ENCODE measurements at regions not wholly inside any gene's neighbourhood (a gene's known extent, or its start where the extent isn't known, plus 50 kb on each side); places are given as distances from the start of the nearest gene placed in this dataset.

DNA sequence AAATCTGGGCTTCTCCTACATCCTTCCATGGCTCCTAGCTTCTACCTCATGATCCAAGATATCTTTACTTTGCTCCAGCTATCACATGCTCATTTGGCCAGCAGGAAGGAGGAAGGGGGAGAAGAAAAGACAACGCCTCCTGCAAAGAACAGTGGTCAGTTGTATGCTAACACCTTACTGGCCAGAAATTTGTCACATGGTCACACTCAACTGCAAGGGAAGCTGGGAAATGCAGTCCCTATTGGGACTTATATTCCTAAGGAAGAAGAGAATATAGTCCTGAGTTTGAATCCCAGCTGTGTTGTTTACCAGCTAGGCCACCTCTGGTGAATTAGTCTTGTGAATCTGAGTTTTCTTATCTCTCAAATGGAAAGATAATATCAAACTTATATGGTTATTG lies 272.0 kb downstream of the BLID start:
- no peak for DNase-seq

GRCh38 chr11:121842192-121842585 lies 273.8 kb downstream of the BLID start:
- no peak for DNase-seq

GRCh38 chr11:121841487-121842191 lies 274.4 kb downstream of the BLID start:
- DNase-seq: no peak

DNA sequence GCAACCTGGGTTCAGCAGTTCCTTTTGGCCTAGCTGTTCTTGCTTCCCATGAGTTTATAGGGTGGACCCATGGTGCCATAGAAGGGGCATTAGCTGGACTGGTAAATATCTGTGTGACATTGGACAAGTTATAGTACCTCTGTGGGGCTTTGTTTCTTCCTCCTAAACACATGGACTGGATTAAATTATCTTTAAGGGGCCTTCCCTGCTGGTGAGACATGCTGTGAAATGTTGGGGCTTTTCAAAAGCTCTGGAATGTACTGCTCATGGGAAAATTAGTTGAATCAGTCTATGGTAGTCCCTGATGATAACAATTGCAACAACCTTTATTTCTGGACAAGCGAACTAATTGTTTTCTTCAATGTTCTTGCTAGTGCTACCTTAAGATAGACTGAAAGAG lies 276.2 kb downstream of the BLID start:
- DNase-seq: no peak

- no peak for DNase-seq
These were observed 277.4 kb downstream of the BLID start for GRCh38 chr11:121838571-121838970.

- DNase-seq: no peak
These were observed 282.0 kb downstream of the BLID start for GRCh38 chr11:121833970-121834369.

DNA sequence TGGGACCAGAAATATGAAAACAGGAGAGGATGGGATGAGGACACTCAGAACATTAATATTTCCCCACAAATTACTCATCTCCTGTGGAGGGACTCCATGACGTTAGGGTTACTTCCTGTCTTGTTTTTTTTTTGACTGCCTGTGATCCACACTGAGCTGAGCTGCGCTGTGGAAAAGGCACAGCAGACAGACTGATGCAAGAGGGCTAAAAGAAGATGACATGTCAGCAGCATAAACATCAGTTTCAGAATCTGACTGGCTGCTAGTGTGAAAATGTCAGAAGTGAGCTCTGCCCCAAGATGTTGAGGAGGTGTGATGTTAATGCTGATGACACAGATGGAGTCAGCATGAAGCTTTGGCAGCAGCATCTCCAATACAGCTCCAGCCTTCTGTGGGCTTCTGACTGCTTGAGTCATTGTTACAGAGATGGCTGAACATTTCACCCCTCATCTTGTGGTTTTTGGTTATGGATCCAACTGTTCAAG lies 286.8 kb downstream of the BLID start:
- DNase-seq: no peak

- no peak for DNase-seq
These were observed 301.1 kb downstream of the BLID start for GRCh38 chr11:121814962-121815361.

DNA sequence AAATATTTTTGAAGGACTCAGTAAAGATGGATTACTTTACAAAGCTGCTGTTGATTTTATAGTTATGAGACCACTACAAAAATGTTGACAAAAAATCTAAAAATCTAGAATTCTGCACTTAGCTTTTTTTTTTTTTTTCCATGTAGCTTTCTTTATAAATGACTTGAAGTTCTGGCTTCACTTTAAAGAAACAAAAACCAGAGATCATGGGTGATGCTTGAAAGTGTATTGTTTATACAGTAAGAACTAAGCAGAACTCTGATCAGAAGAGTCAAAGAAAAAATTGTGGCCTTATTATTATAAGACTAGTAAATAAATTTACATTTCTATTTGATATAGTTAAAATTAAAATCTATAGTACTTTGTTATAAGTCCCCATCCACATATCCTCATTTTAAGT lies 301.7 kb downstream of the BLID start:
- no peak for DNase-seq

DNA sequence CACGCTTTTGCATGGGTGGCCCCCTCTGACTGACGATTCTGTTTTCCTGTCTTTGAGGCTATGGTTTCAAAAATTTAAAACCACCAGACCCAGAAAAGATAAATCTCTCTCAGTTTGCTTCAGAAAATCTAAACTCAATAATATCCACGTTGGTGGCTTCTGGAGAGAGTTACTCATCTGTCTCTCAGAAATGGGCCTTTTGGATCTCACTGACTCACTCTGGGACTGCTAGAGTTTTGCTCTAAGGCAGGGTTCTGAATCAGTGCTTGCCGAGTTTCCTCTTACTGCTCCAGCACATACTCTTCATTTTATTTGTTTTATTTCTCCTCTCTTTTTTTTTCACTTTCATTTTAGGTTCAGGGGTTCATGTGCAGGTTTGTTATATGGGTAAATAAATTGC lies 305.7 kb downstream of the BLID start:
- no peak for DNase-seq

GRCh38 chr11:121808096-121808495 lies 307.9 kb downstream of the BLID start:
- DNase-seq: no peak

DNA sequence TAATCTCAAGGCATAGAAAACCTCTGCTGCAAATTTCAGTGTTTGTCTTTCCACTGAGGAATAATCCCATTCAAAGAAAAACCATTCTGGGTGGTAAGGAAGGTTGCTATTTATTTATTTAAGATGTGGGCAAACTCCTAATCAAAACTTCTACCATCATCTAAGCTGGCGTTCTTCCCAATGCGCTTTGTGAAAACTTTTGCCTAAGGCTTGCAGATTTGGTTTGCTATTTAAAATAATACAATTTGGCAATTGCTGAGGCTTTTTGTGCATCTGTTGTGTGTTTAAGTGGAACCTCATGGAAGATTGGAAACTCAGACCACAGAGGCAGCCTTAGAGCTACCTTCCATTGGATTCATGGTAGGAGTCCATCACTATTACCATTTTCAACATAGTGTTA lies 309.0 kb downstream of the BLID start:
- no peak for DNase-seq

DNA sequence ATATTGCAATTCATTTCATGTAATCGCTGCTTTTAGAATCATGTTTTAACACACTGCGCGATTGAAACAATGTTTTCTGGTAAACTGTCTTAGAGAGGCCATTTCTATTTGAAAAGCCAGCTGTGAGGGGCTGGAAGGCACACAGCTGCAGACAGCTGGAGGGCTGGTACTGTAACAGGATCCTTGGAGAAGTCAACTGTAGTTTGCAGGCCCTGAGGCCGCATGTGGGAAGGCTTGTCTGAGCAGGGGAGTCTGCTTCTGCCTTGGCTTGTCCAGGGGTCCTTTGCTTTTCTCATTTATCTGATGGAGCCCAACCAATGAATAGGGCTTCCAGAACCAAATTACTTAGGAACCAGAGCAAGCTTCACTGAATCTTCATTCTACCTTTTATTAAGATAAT lies 313.5 kb downstream of the BLID start:
- no peak for DNase-seq

DNA sequence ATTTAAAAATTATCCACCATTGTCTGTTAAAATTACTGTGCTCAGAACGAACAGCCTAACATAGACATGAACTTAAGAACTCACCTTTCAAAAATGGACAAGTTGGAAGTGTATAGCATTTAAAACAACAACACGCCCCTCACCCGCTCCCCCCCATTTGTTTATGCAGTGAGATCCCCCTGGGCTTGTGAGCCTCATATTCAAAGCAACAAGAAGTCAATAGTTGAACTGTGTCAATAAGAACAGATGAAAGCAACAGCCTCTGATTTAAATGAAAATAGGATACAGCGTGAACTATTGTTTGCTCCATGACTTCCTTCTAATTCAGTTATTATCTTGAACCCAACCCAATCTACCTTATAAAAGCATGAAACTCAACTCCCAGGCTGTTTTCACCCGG lies 314.2 kb downstream of the BLID start:
- DNase-seq: no peak

DNA sequence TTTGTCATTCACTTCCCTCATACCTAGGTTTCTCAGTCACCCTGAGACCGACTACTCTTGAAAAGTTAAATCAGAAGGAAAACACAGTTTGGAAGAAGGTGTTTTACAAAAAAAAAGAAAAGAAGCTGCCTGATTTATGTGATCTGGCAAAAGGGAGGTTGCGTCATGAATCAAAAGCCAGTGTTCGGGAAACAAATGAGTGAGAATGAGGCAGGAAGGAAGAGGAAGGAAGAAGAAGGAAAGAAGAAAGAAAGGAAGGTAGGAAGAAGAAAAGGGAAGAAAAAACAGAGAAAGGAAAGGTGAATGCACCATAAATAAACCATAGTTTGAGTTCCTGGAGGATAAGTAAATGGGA lies 314.6 kb downstream of the BLID start:
- DNase-seq: no peak

- no peak for DNase-seq
These were observed 315.2 kb downstream of the BLID start for GRCh38 chr11:121800731-121801393.

DNA sequence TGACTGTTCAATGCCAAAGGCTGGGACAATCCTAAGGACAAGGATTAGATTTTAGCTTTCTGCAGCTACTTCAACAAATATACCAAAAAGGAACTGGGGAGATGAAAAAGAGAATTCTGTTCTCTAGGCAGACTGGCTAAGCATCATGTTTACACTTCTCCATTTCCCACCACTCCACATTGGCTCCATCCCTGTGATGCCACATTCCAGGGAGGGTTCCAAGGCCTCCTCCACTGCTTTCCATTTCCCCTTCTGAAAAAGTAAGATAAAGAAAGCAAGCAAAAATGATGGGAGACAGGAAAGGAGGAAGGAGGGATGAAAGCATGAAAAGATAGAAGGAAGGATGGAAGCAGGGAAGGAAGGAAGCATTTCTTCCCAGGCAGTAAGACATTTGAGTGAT lies 315.8 kb downstream of the BLID start:
- no peak for DNase-seq

- DNase-seq: no peak
These were observed 318.5 kb downstream of the BLID start for GRCh38 chr11:121797496-121797895.

- DNase-seq: no peak
These were observed 320.8 kb downstream of the BLID start for GRCh38 chr11:121795174-121795573.

DNA sequence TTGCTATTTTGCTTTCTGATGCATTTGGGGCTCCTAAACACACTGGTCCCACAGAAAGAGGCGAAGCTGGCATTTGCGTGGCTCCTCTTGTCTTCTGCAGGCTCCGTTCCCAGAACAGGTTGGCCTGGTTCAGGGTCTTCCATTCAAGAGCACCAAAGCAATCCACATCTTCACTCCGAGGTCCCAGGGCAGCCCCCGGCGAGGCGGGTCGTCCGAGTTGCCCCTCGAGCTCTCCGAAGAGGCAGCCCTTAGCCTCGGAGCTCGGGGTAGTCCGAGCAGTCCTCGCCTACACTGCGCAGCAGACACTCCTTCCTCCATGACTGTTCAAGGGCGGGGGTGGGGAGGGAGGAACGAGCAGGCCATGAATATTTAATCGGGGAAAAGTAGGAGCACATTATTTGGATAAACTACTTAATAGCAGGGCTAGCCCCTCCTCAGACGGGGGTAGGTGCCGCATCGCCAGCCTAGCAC lies 321.3 kb downstream of the BLID start:
- DNase-seq: no peak

GRCh38 chr11:121793916-121794315 lies 322.1 kb downstream of the BLID start:
- DNase-seq: no peak

DNA sequence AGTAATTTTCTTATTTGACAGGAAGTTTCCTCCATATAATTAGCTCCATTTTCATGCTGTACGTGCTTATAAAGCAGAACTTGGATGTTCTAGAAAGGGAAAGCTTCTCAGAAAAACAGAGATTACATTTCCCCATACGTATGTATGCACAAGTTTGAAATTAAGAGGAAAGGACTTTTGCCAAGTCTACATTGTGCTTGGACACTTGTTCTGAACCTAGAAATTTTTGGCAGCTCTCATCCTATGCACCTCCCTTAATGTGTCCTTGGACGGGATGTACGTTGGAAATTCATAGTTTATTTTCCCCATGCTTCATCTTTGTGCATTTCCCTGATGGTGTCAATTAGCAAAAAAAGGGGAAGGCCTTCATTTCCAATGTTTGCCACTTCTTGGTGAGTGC lies 322.7 kb downstream of the BLID start:
- no peak for DNase-seq

GRCh38 chr11:121792185-121792584 lies 323.8 kb downstream of the BLID start:
- no peak for DNase-seq

DNA sequence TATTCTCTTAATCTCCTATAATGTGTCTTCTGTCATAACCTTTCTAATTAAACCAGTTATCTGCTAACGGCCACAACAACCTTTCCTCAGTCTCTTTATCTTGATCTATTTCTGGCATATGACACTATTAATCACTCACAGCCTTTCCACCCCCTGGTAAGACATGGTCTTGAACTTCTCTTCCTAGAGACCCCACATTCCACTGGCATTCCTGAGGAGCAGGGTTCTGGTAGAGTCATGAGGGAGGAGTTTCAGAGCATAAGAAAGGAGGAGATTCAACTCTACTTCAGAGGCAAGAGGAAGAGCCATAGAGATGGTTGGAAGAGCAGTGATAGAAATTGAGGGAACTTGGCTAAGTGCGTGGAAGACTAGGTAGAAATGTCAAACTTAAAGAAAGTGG lies 325.6 kb downstream of the BLID start:
- no peak for DNase-seq

DNA sequence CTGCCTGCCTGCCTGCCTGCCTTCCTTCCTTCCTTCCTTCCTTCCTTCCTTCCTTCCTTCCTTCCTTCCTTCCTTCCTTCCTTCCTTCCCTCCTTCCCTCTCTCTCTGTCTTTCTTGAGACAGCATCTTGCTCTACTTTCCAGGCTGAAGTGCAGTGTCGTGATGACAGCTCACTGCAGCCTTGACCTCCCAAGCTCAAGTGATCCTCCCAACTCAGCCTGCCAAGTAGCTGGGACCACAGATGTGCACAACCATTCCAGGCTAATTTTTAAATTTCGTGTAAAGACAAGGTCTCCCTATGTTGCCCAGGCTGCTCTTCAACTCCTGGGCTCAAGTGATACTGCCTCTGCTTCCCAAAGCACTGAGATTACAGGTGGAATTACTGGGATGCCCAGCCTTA lies 328.2 kb upstream of the SORL1-AS1 start:
- DNase-seq: no peak

Data from NCI-H526 (cell line).